ENCODE measurements at regions not wholly inside any gene's neighbourhood (a gene's known extent, or its start where the extent isn't known, plus 50 kb on each side); places are given as distances from the start of the nearest gene placed in this dataset.

DNA sequence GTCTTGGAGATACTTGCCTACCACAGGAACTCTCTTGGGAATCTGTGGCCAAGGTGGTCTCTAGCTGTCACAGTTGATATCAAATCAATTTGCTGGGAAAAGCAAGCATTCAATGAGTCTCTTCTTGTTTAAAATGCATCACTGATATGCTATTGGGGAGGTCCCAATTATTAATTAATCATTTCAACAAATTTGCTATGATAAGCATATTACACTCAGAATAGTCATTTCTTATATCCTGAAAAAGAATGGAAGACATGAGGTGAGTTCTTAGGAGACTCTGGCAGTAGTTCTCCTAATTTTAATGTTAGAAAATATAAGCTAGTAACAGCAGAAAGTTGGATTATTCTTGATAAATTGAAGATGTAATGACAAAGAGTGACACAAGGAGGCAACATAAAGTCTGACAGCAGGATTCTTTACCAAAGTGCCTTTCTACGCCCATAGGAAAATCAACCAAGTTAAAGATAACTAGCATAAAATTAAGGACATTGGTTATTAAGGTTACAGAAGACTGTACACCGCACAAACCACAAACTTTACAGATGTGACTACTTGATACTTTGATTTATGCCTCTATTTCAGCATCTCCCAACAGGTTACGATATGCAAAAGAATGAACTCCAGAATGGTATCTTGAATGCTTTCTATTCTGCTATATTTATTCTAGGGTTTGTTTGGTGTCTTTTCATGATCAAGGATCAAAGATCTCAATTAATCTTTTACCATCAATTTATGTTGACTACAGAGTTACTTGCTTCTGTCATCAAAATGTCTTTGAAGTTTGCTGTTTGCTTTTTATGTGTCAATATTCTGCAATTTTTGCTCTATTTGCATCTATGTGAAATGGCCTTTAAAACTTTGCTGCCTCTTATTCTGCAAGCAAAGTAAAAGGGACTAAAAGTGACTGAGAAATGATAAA, 349.6 kb upstream of the CLEC14A start:
- Histone ChIP-seq H2AFZ (ENCODE audit: low read depth, low read length, poor library complexity, severe bottlenecking) (no peak overlapping the region), H3K4me1 (ENCODE audit: control insufficient read depth in 1 of 2, insufficient read depth in 2 of 2, low read length in 2 of 2) (no peaks in the 10 kb centered on the region), H3K27me3 (ENCODE audit: insufficient read depth, low read length) (no peaks in the 10 kb centered on the region), H3K9me2 (ENCODE audit: insufficient read depth) (no peaks in the 10 kb centered on the region), H3K27ac (ENCODE audit: low read depth, low read length) (no peak overlapping the region), H3K79me2 (ENCODE audit: insufficient read depth, low read length) (no peaks in the 10 kb centered on the region), H3K9me3 (ENCODE audit: control insufficient read depth in 1 of 2, insufficient read depth in 1 of 2, low read depth in 1 of 2, low read length in 2 of 2) (no peaks in the 10 kb centered on the region), H3K4me2 (ENCODE audit: low read length) (no peak overlapping the region), H3K36me3 (ENCODE audit: control insufficient read depth in 1 of 2, insufficient read depth in 2 of 2, low read length in 2 of 2) (no peaks in the 10 kb centered on the region), H4K20me1 (ENCODE audit: insufficient read depth) (no peaks in the 10 kb centered on the region), H3K4me3 (replicated peaks in 1 of 2; ENCODE audit: low read depth in 1 of 2, low read length in 2 of 2) (no peak overlapping the region), H3K9ac (ENCODE audit: low read length) (no peak overlapping the region)
- BruUV-seq (replicated peaks), result no TSS peak
- ATAC-seq (no peak), DNase-seq (ENCODE audit: low read depth, low spot score) (no peak)
- RAD21 ChIA-PET (ENCODE audit: low non-redundant PET in 1 of 2, low total read pairs in 2 of 2, uncharacterized antibody in 2 of 2, unreplicated experiment in 2 of 2), result no interaction called here
- intact Hi-C loops (cut with micrococcal nuclease), result loop anchor here (2.0 to 10.0 kb wide), 3 partner anchors 262 to 701 kb away; no protein-coding TSS in a partner anchor
- POLR2A ChIA-PET, result no interaction called here
- CTCF ChIA-PET, result interaction anchor here (1.0 to 2.6 kb wide), 3 partner anchors 262 to 702 kb away, joined by 3 to 15 read pairs (median 5); no protein-coding TSS in a partner anchor
- no peak for TF ChIP-seq EZH2 (IDR thresholded peaks at IDR 0.05)
- peak; percentile 24; the same call in 1 of the 2 replicates for TF ChIP-seq RAD21 (IDR thresholded peaks at IDR 0.05; ENCODE audit: low read depth)
- TF ChIP-seq, protein P1, sequence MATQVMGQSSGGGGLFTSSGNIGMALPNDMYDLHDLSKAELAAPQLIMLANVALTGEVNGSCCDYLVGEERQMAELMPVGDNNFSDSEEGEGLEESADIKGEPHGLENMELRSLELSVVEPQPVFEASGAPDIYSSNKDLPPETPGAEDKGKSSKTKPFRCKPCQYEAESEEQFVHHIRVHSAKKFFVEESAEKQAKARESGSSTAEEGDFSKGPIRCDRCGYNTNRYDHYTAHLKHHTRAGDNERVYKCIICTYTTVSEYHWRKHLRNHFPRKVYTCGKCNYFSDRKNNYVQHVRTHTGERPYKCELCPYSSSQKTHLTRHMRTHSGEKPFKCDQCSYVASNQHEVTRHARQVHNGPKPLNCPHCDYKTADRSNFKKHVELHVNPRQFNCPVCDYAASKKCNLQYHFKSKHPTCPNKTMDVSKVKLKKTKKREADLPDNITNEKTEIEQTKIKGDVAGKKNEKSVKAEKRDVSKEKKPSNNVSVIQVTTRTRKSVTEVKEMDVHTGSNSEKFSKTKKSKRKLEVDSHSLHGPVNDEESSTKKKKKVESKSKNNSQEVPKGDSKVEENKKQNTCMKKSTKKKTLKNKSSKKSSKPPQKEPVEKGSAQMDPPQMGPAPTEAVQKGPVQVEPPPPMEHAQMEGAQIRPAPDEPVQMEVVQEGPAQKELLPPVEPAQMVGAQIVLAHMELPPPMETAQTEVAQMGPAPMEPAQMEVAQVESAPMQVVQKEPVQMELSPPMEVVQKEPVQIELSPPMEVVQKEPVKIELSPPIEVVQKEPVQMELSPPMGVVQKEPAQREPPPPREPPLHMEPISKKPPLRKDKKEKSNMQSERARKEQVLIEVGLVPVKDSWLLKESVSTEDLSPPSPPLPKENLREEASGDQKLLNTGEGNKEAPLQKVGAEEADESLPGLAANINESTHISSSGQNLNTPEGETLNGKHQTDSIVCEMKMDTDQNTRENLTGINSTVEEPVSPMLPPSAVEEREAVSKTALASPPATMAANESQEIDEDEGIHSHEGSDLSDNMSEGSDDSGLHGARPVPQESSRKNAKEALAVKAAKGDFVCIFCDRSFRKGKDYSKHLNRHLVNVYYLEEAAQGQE (IDR thresholded peaks at IDR 0.05; ENCODE audit: low read depth), result no peak
- TF ChIP-seq, protein P2, sequence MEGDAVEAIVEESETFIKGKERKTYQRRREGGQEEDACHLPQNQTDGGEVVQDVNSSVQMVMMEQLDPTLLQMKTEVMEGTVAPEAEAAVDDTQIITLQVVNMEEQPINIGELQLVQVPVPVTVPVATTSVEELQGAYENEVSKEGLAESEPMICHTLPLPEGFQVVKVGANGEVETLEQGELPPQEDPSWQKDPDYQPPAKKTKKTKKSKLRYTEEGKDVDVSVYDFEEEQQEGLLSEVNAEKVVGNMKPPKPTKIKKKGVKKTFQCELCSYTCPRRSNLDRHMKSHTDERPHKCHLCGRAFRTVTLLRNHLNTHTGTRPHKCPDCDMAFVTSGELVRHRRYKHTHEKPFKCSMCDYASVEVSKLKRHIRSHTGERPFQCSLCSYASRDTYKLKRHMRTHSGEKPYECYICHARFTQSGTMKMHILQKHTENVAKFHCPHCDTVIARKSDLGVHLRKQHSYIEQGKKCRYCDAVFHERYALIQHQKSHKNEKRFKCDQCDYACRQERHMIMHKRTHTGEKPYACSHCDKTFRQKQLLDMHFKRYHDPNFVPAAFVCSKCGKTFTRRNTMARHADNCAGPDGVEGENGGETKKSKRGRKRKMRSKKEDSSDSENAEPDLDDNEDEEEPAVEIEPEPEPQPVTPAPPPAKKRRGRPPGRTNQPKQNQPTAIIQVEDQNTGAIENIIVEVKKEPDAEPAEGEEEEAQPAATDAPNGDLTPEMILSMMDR (IDR thresholded peaks at IDR 0.05 in 2 of 3, conservative IDR thresholded peaks at IDR 0.05 in 1 of 3; ENCODE audit: borderline replicate concordance in 1 of 3, insufficient read depth in 1 of 3, low read depth in 2 of 3, low read length in 2 of 3), result peak in 2 of 3 experiments; percentile 17 to 46; a peak in 3 of 6 replicates

All from HCT116 (cell line).